H1 (cell line): ENCODE measurements at regions not wholly inside any gene's neighbourhood (a gene's known extent, or its start where the extent isn't known, plus 50 kb on each side); places are given as distances from the start of the nearest gene placed in this dataset.
"Not testable (repeated sequence)": the region's sequence is repeated elsewhere in the genome, so short reads cannot be mapped to it uniquely, and the experiment has no call there.

ENCODE experiments used
- CTCF ChIA-PET: fragments of 300-600 bp; sonication (Branson Sonifier 250); formaldehyde crosslinking; loops from one replicate; lab custom pipeline; 2021; ENCODE audit not compliant: partially characterized antibody; lab: Charles Lee
- POLR2A ChIA-PET: fragments of 300-600 bp; sonication (Branson Sonifier 250); formaldehyde crosslinking; loops from one replicate; lab custom pipeline; 2021; ENCODE audit warnings: inconsistent platforms; ENCODE audit not compliant: partially characterized antibody; lab: Charles Lee
- DNase-seq, 2 experiments: peaks; one replicate each; pipeline versions ENCODE4 v3.0.0 to v3.0.0-alpha.2; 2010 to 2022; ENCODE audit warnings: low spot score in 2 of 2, low read depth in 1 of 2, mixed read lengths in 1 of 2
- FAIRE-seq: peaks from 2 replicates; lab custom pipeline; 2011; peaks lifted over from hg19 to GRCh38; lab: Jason Lieb, UNC
- H2AFZ ChIP-seq: 2 replicates; pipeline ENCODE4 v1.8.1; 2012; ENCODE audit warnings: low read length, inconsistent platforms
- H2AK5ac ChIP-seq: 2 replicates; pipeline ENCODE4 v1.6.1; 2013; ENCODE audit warnings: low read depth, low read length
- H2BK120ac ChIP-seq: replicated peaks from 2 replicates; pipeline ENCODE3; 2013; ENCODE audit warnings: low read depth, low read length, inconsistent platforms
- H2BK12ac ChIP-seq: 2 replicates; pipeline ENCODE4 v1.6.1; 2013; ENCODE audit warnings: low read depth, low read length
- H2BK15ac ChIP-seq: 2 replicates; pipeline ENCODE4 v1.6.1; 2013; ENCODE audit warnings: low read length
- H2BK20ac ChIP-seq: 2 replicates; pipeline ENCODE4 v1.6.1; 2013; ENCODE audit warnings: low read length
- H2BK5ac ChIP-seq: 2 replicates; pipeline ENCODE4 v1.6.1; 2013; ENCODE audit warnings: low read depth, low read length
- H3K14ac ChIP-seq: 2 replicates; pipeline ENCODE4 v1.6.1; 2013; ENCODE audit warnings: inconsistent platforms; ENCODE audit not compliant: insufficient read length
- H3K18ac ChIP-seq: 2 replicates; pipeline ENCODE4 v1.6.1; 2013; ENCODE audit warnings: low read length; ENCODE audit errors: extremely low read depth
- H3K23ac ChIP-seq: 2 replicates; pipeline ENCODE4 v1.6.1; 2013; ENCODE audit warnings: inconsistent platforms; ENCODE audit not compliant: insufficient read length
- H3K23me2 ChIP-seq: 2 replicates; pipeline ENCODE4 v1.6.1; 2013; ENCODE audit warnings: low read depth, low read length
- H3K27ac ChIP-seq: 2 replicates; pipeline ENCODE4 v1.6.1; 2011; ENCODE audit warnings: low read depth, low read length, inconsistent platforms
- H3K27me3 ChIP-seq, 4 experiments: replicated peaks in 1 of 4; 1 replicate in 1 of 4; 2 replicates in 3 of 4; pipeline versions ENCODE4 v1.6.1 to v1.8.1; 2011 to 2013; ENCODE audit warnings: low read length in 3 of 4, mild to moderate bottlenecking in 3 of 4, inconsistent platforms in 2 of 4, mixed read lengths in 2 of 4, moderate library complexity in 1 of 4; ENCODE audit not compliant: control insufficient read depth in 3 of 4, insufficient read depth in 3 of 4; ENCODE audit errors: extremely low read depth in 1 of 4
- H3K36me3 ChIP-seq, 4 experiments: 2 replicates each; pipeline versions ENCODE4 v1.6.1 to v1.8.1; 2011 to 2013; ENCODE audit warnings: mild to moderate bottlenecking in 4 of 4, low read length in 3 of 4, moderate library complexity in 2 of 4, control low read depth in 1 of 4, inconsistent platforms in 1 of 4; ENCODE audit not compliant: insufficient read depth in 4 of 4, control insufficient read depth in 2 of 4
- H3K4ac ChIP-seq: replicated peaks from 2 replicates; pipeline ENCODE3; 2013; ENCODE audit warnings: low read length, low read depth, mixed read lengths, inconsistent platforms; ENCODE audit not compliant: insufficient read length
- H3K4me1 ChIP-seq, 4 experiments: replicated peaks in 1 of 4; 1 replicate in 1 of 4; 2 replicates in 3 of 4; pipeline versions ENCODE4 v1.6.1 to v1.8.1; 2011 to 2013; ENCODE audit warnings: low read length in 3 of 4, inconsistent platforms in 2 of 4, mixed read lengths in 1 of 4; ENCODE audit not compliant: insufficient read depth in 4 of 4, control insufficient read depth in 3 of 4
- H3K4me2 ChIP-seq, 2 experiments: 2 replicates each; pipeline versions ENCODE4 v1.6.1 to v1.8.1; 2011 to 2013; ENCODE audit warnings: low read depth in 2 of 2, low read length in 2 of 2, control low read depth in 1 of 2, inconsistent platforms in 1 of 2, mild to moderate bottlenecking in 1 of 2; ENCODE audit not compliant: insufficient read depth in 1 of 2
- H3K4me3 ChIP-seq, 4 experiments: fragments of 200-600, 300-600 bp in 1 of 4; sonication (generic), shearing (Covaris generic), sonication (Bioruptor Twin) in 1 of 4; 2 replicates each; pipeline versions ENCODE4 v1.5.1 to v1.8.1; 2011 to 2016; ENCODE audit warnings: low read length in 4 of 4, low read depth in 3 of 4, control low read depth in 2 of 4, inconsistent platforms in 2 of 4, mild to moderate bottlenecking in 2 of 4, mixed read lengths in 1 of 4, moderate library complexity in 1 of 4; ENCODE audit not compliant: insufficient read depth in 2 of 4; ENCODE audit errors: extremely low read depth in 1 of 4
- H3K56ac ChIP-seq: replicated peaks from 2 replicates; pipeline ENCODE3; 2013; ENCODE audit warnings: low read depth, mild to moderate bottlenecking, mixed read lengths, low read length, inconsistent platforms; ENCODE audit not compliant: insufficient read length
- H3K79me1 ChIP-seq: 2 replicates; pipeline ENCODE4 v1.6.1; 2013; ENCODE audit warnings: low read depth, low read length, control low read depth
- H3K79me2 ChIP-seq, 2 experiments: 2 replicates each; pipeline versions ENCODE4 v1.6.1 to v1.8.1; 2012 to 2013; ENCODE audit warnings: low read length in 2 of 2, mild to moderate bottlenecking in 2 of 2, inconsistent platforms in 1 of 2; ENCODE audit not compliant: insufficient read depth in 2 of 2, control insufficient read depth in 1 of 2
- H3K9ac ChIP-seq, 4 experiments: replicated peaks in 1 of 4; 1 replicate in 1 of 4; 2 replicates in 3 of 4; pipeline versions ENCODE4 v1.6.1 to v1.8.1; 2011 to 2013; ENCODE audit warnings: low read depth in 3 of 4, low read length in 3 of 4, control low read depth in 2 of 4, mild to moderate bottlenecking in 2 of 4, moderate library complexity in 2 of 4, inconsistent platforms in 1 of 4; ENCODE audit errors: extremely low read depth in 1 of 4
- H3K9me3 ChIP-seq, 2 experiments: 2 replicates each; pipeline versions ENCODE4 v1.6.1 to v1.8.1; 2012 to 2013; ENCODE audit warnings: mild to moderate bottlenecking in 2 of 2, moderate library complexity in 2 of 2, control low read depth in 1 of 2, inconsistent platforms in 1 of 2, low read depth in 1 of 2, low read length in 1 of 2, mixed read lengths in 1 of 2; ENCODE audit not compliant: insufficient read depth in 2 of 2
- H4K20me1 ChIP-seq, 2 experiments: replicated peaks in 1 of 2; 2 replicates each; pipeline versions ENCODE3 to v1.8.1; 2011 to 2013; ENCODE audit warnings: inconsistent platforms in 2 of 2, low read length in 2 of 2, mild to moderate bottlenecking in 1 of 2; ENCODE audit not compliant: insufficient read depth in 2 of 2, control insufficient read depth in 1 of 2
- H4K5ac ChIP-seq: 2 replicates; pipeline ENCODE4 v1.6.1; 2013; ENCODE audit warnings: low read length, low read depth, mixed read lengths, inconsistent platforms; ENCODE audit not compliant: insufficient read length
- H4K8ac ChIP-seq: 2 replicates; pipeline ENCODE4 v1.8.0; 2013; ENCODE audit warnings: mild to moderate bottlenecking, moderate library complexity, low read length, inconsistent platforms; ENCODE audit not compliant: insufficient read depth; ENCODE audit errors: extremely low read depth
- H4K91ac ChIP-seq: replicated peaks from 2 replicates; pipeline ENCODE3; 2013; ENCODE audit warnings: low read length, mixed read lengths, inconsistent platforms; ENCODE audit not compliant: insufficient read length
- WGBS, 2 experiments: shearing (Covaris generic) in 1 of 2; methylation state at CpG; one replicate each; pipeline versions ENCODE4 v1.1.6 to v1.1.7; 2013 to 2015; ENCODE audit warnings: low lambda C conversion rate in 2 of 2, mixed read lengths in 2 of 2, inconsistent platforms in 1 of 2, low coverage in 1 of 2, missing lambda C conversion rate in 1 of 2; ENCODE audit not compliant: insufficient replicate concordance in 2 of 2, insufficient coverage in 1 of 2, insufficient read length in 1 of 2; ENCODE audit errors: extremely low coverage in 1 of 2, missing lambda C conversion rate in 1 of 2; 5-methylcytosine and 5-hydroxymethylcytosine counted together

GRCh38 chr5:34156703-34157414 lies 113.8 kb upstream of the C1QTNF3 start:
- H3K27me3 ChIP-seq, H3K9ac ChIP-seq, H3K9me3 ChIP-seq, H3K4me3 ChIP-seq, H2BK12ac ChIP-seq, H2BK20ac ChIP-seq, H4K8ac ChIP-seq, H2BK5ac ChIP-seq, H3K4me1 ChIP-seq, H2BK15ac ChIP-seq, DNase-seq, H3K27ac ChIP-seq, H3K14ac ChIP-seq, H2AFZ ChIP-seq, H4K20me1 ChIP-seq, H3K4ac ChIP-seq, H3K23ac ChIP-seq, H2AK5ac ChIP-seq, H3K36me3 ChIP-seq, H4K91ac ChIP-seq, H3K79me2 ChIP-seq, H3K79me1 ChIP-seq, H3K56ac ChIP-seq, H3K23me2 ChIP-seq, H3K4me2 ChIP-seq, H4K5ac ChIP-seq, FAIRE-seq, POLR2A ChIA-PET, H2BK120ac ChIP-seq, H3K18ac ChIP-seq, CTCF ChIA-PET: not testable (repeated sequence)
- WGBS, 2 experiments: 89% methylated on average over 4 of the region's 4 CpGs; no CpG with 5 or more reads in 1 of the 2 experiments

GRCh38 chr5:34160904-34161303 lies 117.9 kb upstream of the C1QTNF3 start:
- CTCF ChIA-PET, H4K5ac ChIP-seq, H3K56ac ChIP-seq, H3K27ac ChIP-seq, H3K79me2 ChIP-seq, H3K36me3 ChIP-seq, H3K9ac ChIP-seq, H3K27me3 ChIP-seq, H3K4me3 ChIP-seq, FAIRE-seq, H2BK12ac ChIP-seq, H3K79me1 ChIP-seq, H3K23me2 ChIP-seq, H2BK5ac ChIP-seq, H4K20me1 ChIP-seq, H3K18ac ChIP-seq, H3K23ac ChIP-seq, H2BK20ac ChIP-seq, H4K91ac ChIP-seq, H2BK15ac ChIP-seq, H2AK5ac ChIP-seq, H3K4me1 ChIP-seq, H3K14ac ChIP-seq, DNase-seq, H2AFZ ChIP-seq, H3K4ac ChIP-seq, H2BK120ac ChIP-seq, H3K4me2 ChIP-seq, H3K9me3 ChIP-seq, POLR2A ChIA-PET, H4K8ac ChIP-seq: not testable (repeated sequence)
- WGBS, 2 experiments: 92% methylated on average over 4 of the region's 4 CpGs; no CpG with 5 or more reads in 1 of the 2 experiments
